ENCODE measurements at regions not wholly inside any gene's neighbourhood (a gene's known extent, or its start where the extent isn't known, plus 50 kb on each side); places are given as distances from the start of the nearest gene placed in this dataset.

GRCh38 chr4:63906660-63907183 is 502.5 kb downstream of the TECRL start:
- TF ChIP-seq POLR2A (IDR thresholded peaks at IDR 0.05) (no peak), CTCF (IDR thresholded peaks at IDR 0.05) (no peak), POLR2AphosphoS5 (IDR thresholded peaks at IDR 0.05) (no peak)
